Stimulated activated CD4-positive, alpha-beta T cell treated with anti-CD3 and anti-CD28 coated beads, TNF-alpha, amount 100 ng/mL, for 4 hours (primary cell): ENCODE measurements at regions not wholly inside any gene's neighbourhood (a gene's known extent, or its start where the extent isn't known, plus 50 kb on each side); places are given as distances from the start of the nearest gene placed in this dataset.
"Not testable (repeated sequence)": the region's sequence is repeated elsewhere in the genome, so short reads cannot be mapped to it uniquely, and the experiment has no call there.

Experiments used
- DNase-seq, 3 experiments: peaks; one replicate each; pipeline ENCODE4 v3.0.0-alpha.2; 2020; ENCODE audit warnings: low read depth in 3 of 3

- DNase-seq, result no peak
These were observed 237.4 kb downstream of the TLE3 start for GRCh38 chr15:69860321-69860720.

GRCh38 chr15:69860921-69861320 lies 236.8 kb downstream of the TLE3 start:
- DNase-seq, result no peak

GRCh38 chr15:69861331-69862171 lies 236.2 kb downstream of the TLE3 start:
- DNase-seq, result no peak

GRCh38 chr15:69862540-69862939 lies 235.2 kb downstream of the TLE3 start:
- no peak for DNase-seq

- no peak for DNase-seq
These were observed 234.3 kb downstream of the TLE3 start for GRCh38 chr15:69863446-69863845.

- DNase-seq, result no peak
These were observed 232.3 kb downstream of the TLE3 start for GRCh38 chr15:69865369-69865768.

GRCh38 chr15:69868756-69869155 lies 229.0 kb downstream of the TLE3 start:
- no peak for DNase-seq

- no peak for DNase-seq
These were observed 228.4 kb downstream of the TLE3 start for GRCh38 chr15:69869291-69869690.

- no peak for DNase-seq
These were observed 227.7 kb downstream of the TLE3 start for GRCh38 chr15:69869881-69870505.

- no peak for DNase-seq
These were observed 226.1 kb downstream of the TLE3 start for GRCh38 chr15:69871511-69872134.

- no peak for DNase-seq
These were observed 223.9 kb downstream of the TLE3 start for GRCh38 chr15:69873807-69874206.

GRCh38 chr15:69874321-69874720 lies 223.4 kb downstream of the TLE3 start:
- DNase-seq, result no peak

- no peak for DNase-seq
These were observed 221.4 kb downstream of the TLE3 start for GRCh38 chr15:69876064-69876940.

- DNase-seq, result not testable (repeated sequence)
These were observed 217.8 kb downstream of the TLE3 start for GRCh38 chr15:69879963-69880362.

- no peak for DNase-seq
These were observed 217.0 kb downstream of the TLE3 start for GRCh38 chr15:69880571-69881301.

GRCh38 chr15:69881302-69881670 lies 216.4 kb downstream of the TLE3 start:
- DNase-seq, result no peak

- no peak for DNase-seq
These were observed 216.0 kb downstream of the TLE3 start for GRCh38 chr15:69881766-69882165.

GRCh38 chr15:69883306-69883705 lies 214.4 kb downstream of the TLE3 start:
- no peak for DNase-seq

- DNase-seq, result no peak
These were observed 212.4 kb downstream of the TLE3 start for GRCh38 chr15:69885173-69885955.

- DNase-seq, result no peak
These were observed 210.7 kb downstream of the TLE3 start for GRCh38 chr15:69887009-69887408.
